ENCODE measurements at regions not wholly inside any gene's neighbourhood (a gene's known extent, or its start where the extent isn't known, plus 50 kb on each side); places are given as distances from the start of the nearest gene placed in this dataset.
A peak's percentile ranks its signal among the peaks of the same experiment; 100 is the strongest.
"Not testable (repeated sequence)": the region's sequence is repeated elsewhere in the genome, so short reads cannot be mapped to it uniquely, and the experiment has no call there.

DNA sequence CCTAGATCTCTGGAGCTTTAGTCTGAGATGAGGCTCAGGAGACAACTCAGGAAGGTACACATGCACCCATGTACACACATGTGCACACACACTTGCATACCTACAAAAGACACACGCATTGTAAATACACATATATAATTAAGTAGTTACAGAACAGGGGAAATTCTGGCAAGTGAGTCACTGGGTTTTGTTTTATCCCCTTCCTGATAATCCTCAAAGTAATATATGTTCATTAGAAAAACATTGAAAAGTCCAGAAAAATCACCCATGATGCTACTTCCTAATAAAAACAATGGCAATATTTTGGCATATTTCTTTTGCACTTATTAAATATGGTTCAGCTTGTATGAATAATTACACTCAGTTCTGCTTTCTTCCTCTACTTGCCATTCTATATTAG, 115.3 kb upstream of the ECI2 start:
- no peak for TF ChIP-seq CTCF (IDR thresholded peaks at IDR 0.05; ENCODE audit: insufficient read depth, low read depth, low read length, missing control alignments)
- no peak for DNase-seq (ENCODE audit: low read depth)

GRCh38 chr6:4243832-4244231, 108.5 kb upstream of the ECI2 start:
- not testable (repeated sequence) for H3K4me3 ChIP-seq (ENCODE audit: low read length); DNase-seq (ENCODE audit: low read depth)

More for the DNA sequence above, 115.3 kb upstream of the ECI2 start:
- H3K4me3 ChIP-seq (ENCODE audit: low read length) = no peak overlapping the region

GRCh38 chr6:4243237-4243636, 107.9 kb upstream of the ECI2 start:
- no peak for DNase-seq (ENCODE audit: low read depth)
- no peak overlapping the region for H3K4me3 ChIP-seq (ENCODE audit: low read length)
- no peak for TF ChIP-seq CTCF (IDR thresholded peaks at IDR 0.05; ENCODE audit: insufficient read depth, low read depth, low read length, missing control alignments)

- H3K4me3 ChIP-seq (ENCODE audit: low read length) = no peak overlapping the region
- TF ChIP-seq CTCF (IDR thresholded peaks at IDR 0.05; ENCODE audit: insufficient read depth, low read depth, low read length, missing control alignments) = no peak
- DNase-seq (ENCODE audit: low read depth) = peak; percentile 70
Observed at GRCh38 chr6:4242601-4243000, 107.2 kb upstream of the ECI2 start.

DNA sequence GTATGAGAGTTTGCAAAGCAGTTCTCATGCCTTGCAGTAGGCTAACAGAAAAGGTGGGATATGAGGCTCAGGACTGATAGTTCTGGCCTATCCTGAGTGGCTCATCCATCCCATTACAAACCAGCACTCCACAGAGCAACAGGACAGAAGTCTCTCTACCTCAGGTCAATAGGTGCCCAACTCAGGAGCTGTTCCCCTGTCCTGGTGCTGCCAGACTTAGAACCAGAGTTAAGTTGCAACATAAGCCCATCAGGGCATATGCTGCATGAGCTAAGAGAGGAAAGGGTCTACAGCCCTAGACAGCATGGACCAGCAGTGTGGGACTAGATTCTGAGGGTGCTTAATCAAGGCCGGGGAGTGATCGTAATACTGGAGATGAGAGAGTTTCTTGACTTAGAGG, 104.8 kb upstream of the ECI2 start:
- H3K4me3 ChIP-seq (ENCODE audit: low read length) = no peak overlapping the region
- TF ChIP-seq CTCF (IDR thresholded peaks at IDR 0.05; ENCODE audit: insufficient read depth, low read depth, low read length, missing control alignments) = no peak
- DNase-seq (ENCODE audit: low read depth) = peak; percentile 16

GRCh38 chr6:4225161-4225872, 89.9 kb upstream of the ECI2 start:
- DNase-seq (ENCODE audit: low read depth) = peak; percentile 8
- H3K4me3 ChIP-seq (ENCODE audit: low read length) = no peak overlapping the region
- TF ChIP-seq CTCF (IDR thresholded peaks at IDR 0.05; ENCODE audit: insufficient read depth, low read depth, low read length, missing control alignments) = no peak

DNA sequence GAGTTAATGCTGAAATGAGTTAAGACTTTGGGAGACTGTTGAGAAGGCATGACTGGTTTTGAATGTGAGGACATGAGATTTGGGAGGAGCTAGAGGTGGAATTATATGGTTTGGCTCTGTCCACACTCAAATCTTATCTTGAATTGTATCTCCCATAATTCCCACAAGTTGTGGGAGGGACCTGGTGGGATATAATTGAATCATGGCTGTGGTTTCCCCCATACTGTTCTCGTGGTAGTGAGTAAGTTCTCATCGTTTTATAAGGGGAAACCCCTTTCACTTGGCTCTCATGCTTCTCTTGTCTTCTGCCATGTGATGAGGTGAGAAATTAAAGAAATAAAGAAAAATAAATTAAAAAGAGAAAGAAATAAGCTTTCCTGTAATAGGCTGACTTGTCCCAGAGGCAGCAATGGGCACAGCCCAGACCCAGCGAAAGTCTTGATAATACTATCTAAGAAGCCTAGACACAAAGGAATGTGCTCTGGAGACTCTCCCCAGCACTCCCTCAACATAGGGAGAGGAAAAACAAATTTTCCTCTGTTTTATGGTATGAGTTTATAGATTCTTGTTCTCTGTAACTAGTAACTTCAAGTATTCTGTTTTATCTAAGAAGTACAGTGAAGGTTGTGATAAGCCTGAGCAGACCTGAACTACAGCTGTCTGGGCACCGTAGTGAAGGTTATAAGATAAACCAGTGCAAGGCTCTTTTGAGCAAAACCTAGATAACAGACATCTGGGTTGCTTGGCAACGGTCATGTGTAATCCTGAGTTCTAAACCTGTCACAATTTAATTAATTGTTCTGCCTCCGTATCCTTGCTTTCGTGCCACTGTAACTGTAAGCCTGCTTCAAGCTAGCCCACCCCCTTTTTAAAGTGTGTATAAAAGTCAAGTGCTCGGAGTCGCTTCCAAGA, 88.9 kb upstream of the ECI2 start:
- no peak for DNase-seq (ENCODE audit: low read depth)
- no peak overlapping the region for H3K4me3 ChIP-seq (ENCODE audit: low read length)
- no peak for TF ChIP-seq CTCF (IDR thresholded peaks at IDR 0.05; ENCODE audit: insufficient read depth, low read depth, low read length, missing control alignments)

Measured in epithelial cell of esophagus (primary cell).